K562 (cell line): ENCODE measurements at regions not wholly inside any gene's neighbourhood (a gene's known extent, or its start where the extent isn't known, plus 50 kb on each side); places are given as distances from the start of the nearest gene placed in this dataset.
A peak's percentile ranks its signal among the peaks of the same experiment; 100 is the strongest.

Source experiments
- ATF1 ChIP-seq, 2 experiments: fragments of 450-650 bp in 1 of 2; IDR thresholded peaks; 2 replicates each; pipeline ENCODE4 v1.6.1; 2016; ENCODE audit warnings: missing compliant biosample characterization in 1 of 2, missing genetic modification characterization in 1 of 2
- CC2D1A ChIP-seq: fragments of 450-650 bp; IDR thresholded peaks from 2 replicates; pipeline ENCODE4 v1.6.1; 2017; ENCODE audit warnings: mild to moderate bottlenecking
- CGGBP1 ChIP-seq: fragments of 250-450 bp; sonication (Bioruptor Pico); IDR thresholded peaks from 2 replicates; pipeline ENCODE4 v1.9.0; 2021; ENCODE audit warnings: mild to moderate bottlenecking
- CHD1 ChIP-seq: fragments of 200-600 bp; sonication (generic); IDR thresholded peaks from one replicate; pipeline ENCODE4 v1.6.1; 2012; ENCODE audit warnings: mild to moderate bottlenecking, moderate library complexity, low read length, inconsistent platforms
- CLOCK ChIP-seq: fragments of 250-450 bp; sonication (Bioruptor Pico); IDR thresholded peaks from 2 replicates; pipeline ENCODE4 v1.4.0; 2020; ENCODE audit warnings: mild to moderate bottlenecking, moderate library complexity, borderline replicate concordance
- E4F1 ChIP-seq: fragments of 250-450 bp; sonication (Bioruptor Pico); IDR thresholded peaks from 2 replicates; pipeline ENCODE4 v1.5.0; 2021; ENCODE audit warnings: mild to moderate bottlenecking, borderline replicate concordance
- FOXJ2 ChIP-seq: fragments of 200-800 bp; sonication (Bioruptor generic); IDR thresholded peaks from 2 replicates; pipeline ENCODE4 v1.6.1; 2016; ENCODE audit warnings: missing genetic modification characterization, missing compliant biosample characterization
- HLTF ChIP-seq: fragments of 450-650 bp; IDR thresholded peaks from 2 replicates; pipeline ENCODE4 v1.6.1; 2016
- HSF4 ChIP-seq: fragments of 250-450 bp; sonication (Bioruptor Pico); IDR thresholded peaks from 2 replicates; pipeline ENCODE4 v2.1.2; 2022; ENCODE audit warnings: mild to moderate bottlenecking, moderate library complexity, borderline replicate concordance
- KLF13 ChIP-seq: fragments of 450-650 bp; IDR thresholded peaks from 2 replicates; pipeline ENCODE4 v1.6.1; 2016; ENCODE audit warnings: missing genetic modification characterization, low read depth, mild to moderate bottlenecking, missing compliant biosample characterization, moderate library complexity, borderline replicate concordance
- LARP7 ChIP-seq: fragments of 450-650 bp; IDR thresholded peaks from 2 replicates; pipeline ENCODE4 v1.6.1; 2016
- NBN ChIP-seq: fragments of 450-650 bp; IDR thresholded peaks from 2 replicates; pipeline ENCODE4 v1.6.1; 2016; ENCODE audit warnings: low read depth, mild to moderate bottlenecking
- NFIC ChIP-seq: fragments of 450-650 bp; IDR thresholded peaks from 2 replicates; pipeline ENCODE4 v1.6.1; 2017; ENCODE audit warnings: mild to moderate bottlenecking, inconsistent platforms
- NFRKB ChIP-seq: fragments of 450-650 bp; IDR thresholded peaks from 2 replicates; pipeline ENCODE4 v1.6.1; 2016; ENCODE audit warnings: low read depth
- PHTF2 ChIP-seq: fragments of 250-450 bp; sonication (Bioruptor Pico); IDR thresholded peaks from 2 replicates; pipeline ENCODE4 v1.5.0; 2021; ENCODE audit warnings: mild to moderate bottlenecking
- PKNOX1 ChIP-seq: fragments of 450-650 bp; IDR thresholded peaks from 2 replicates; pipeline ENCODE4 v1.6.1; 2016
- POLR2B ChIP-seq: fragments of 450-650 bp; IDR thresholded peaks from 2 replicates; pipeline ENCODE4 v1.6.1; 2018; ENCODE audit warnings: low read depth; ENCODE audit not compliant: partially characterized antibody
- RBFOX2 ChIP-seq: fragments of 200-400 bp; formaldehyde crosslinking; IDR thresholded peaks from 2 replicates; pipeline ENCODE4 v1.6.1; 2017; ENCODE audit warnings: low read depth, mild to moderate bottlenecking, low read length, moderate library complexity
- SP2 ChIP-seq: IDR thresholded peaks from 2 replicates; pipeline ENCODE4 v1.6.1; 2011; ENCODE audit warnings: mild to moderate bottlenecking, low read depth, low read length, moderate library complexity; ENCODE audit not compliant: poor library complexity, severe bottlenecking; ENCODE audit errors: extremely low read depth
- WHSC1 ChIP-seq: IDR thresholded peaks from one replicate; pipeline ENCODE4 v1.6.1; 2012; ENCODE audit warnings: low read length, control low read depth, inconsistent platforms
- ZNF586 ChIP-seq: fragments of 450-650 bp; formaldehyde crosslinking; conservative IDR thresholded peaks from 2 replicates; pipeline ENCODE4 v1.4.0; 2020; ENCODE audit warnings: mild to moderate bottlenecking, moderate library complexity
- ZNF699 ChIP-seq: fragments of 250-450 bp; sonication (Bioruptor Pico); IDR thresholded peaks from 2 replicates; pipeline ENCODE4 v1.8.0; 2021; ENCODE audit warnings: mild to moderate bottlenecking, moderate library complexity; ENCODE audit not compliant: insufficient replicate concordance

GRCh38 chr6:28750926-28751458 lies 172.8 kb downstream of the TRIM27 start (continued):
- no peak for TF ChIP-seq PHTF2 (CRISPR knock-in tag)
- TF ChIP-seq SP2 = no peak
- TF ChIP-seq E4F1 (CRISPR knock-in tag) = no peak
- no peak for TF ChIP-seq FOXJ2
- no peak; the same call in 1 of the 2 replicates for TF ChIP-seq NFRKB
- no peak for TF ChIP-seq KLF13 (tag)
- peak; percentile 63; the same call in 1 of the 2 replicates for TF ChIP-seq LARP7
- no peak for TF ChIP-seq WHSC1
- 0 out of 2 replicates have a peak, but pooled peaks have one; percentile 6 for TF ChIP-seq PKNOX1
- no peak for TF ChIP-seq ZNF699 (CRISPR knock-in tag)
- no peak for TF ChIP-seq HSF4
- TF ChIP-seq CC2D1A = 0 out of 2 replicates have a peak, but pooled peaks have one; percentile 9
- TF ChIP-seq NBN = 0 out of 2 replicates have a peak, but pooled peaks have one; percentile 18
- no peak for TF ChIP-seq ZNF586
- no peak for TF ChIP-seq ATF1 (CRISPR knock-in tag; IDR thresholded peaks at IDR 0.05)
- no peak for TF ChIP-seq ATF1 (tag; IDR thresholded peaks at IDR 0.05)
- no peak for TF ChIP-seq CLOCK
- peak; percentile 14; the same call in 1 of the 2 replicates for TF ChIP-seq NFIC
- peak; percentile 26 for TF ChIP-seq CHD1
- TF ChIP-seq HLTF = 0 out of 2 replicates have a peak, but pooled peaks have one; percentile 70
- no peak for TF ChIP-seq CGGBP1
- no peak for TF ChIP-seq POLR2B
- no peak for TF ChIP-seq RBFOX2
